ENCODE measurements at regions not wholly inside any gene's neighbourhood (a gene's known extent, or its start where the extent isn't known, plus 50 kb on each side); places are given as distances from the start of the nearest gene placed in this dataset.
"Not testable (repeated sequence)": the region's sequence is repeated elsewhere in the genome, so short reads cannot be mapped to it uniquely, and the experiment has no call there.

DNA sequence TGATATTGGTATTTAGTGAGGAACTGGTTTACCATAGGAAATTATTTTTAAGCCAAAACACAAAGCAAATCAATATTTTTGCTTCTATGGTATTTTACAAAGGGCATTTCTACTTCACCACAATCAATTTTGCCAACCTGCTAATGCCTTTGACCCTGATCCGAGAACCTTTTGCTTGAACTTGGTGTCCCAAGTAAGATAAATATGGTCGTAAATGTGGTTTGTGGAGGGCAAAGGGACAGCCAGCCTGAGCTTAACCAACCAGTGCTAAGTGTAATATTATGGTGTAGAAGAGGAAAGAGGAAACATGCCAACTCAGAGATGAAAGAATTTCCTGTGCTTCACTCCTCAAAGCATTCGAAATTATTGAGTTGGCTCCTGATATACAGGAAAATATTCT is 148.4 kb downstream of the C3orf38 start:
- no peak for DNase-seq

DNA sequence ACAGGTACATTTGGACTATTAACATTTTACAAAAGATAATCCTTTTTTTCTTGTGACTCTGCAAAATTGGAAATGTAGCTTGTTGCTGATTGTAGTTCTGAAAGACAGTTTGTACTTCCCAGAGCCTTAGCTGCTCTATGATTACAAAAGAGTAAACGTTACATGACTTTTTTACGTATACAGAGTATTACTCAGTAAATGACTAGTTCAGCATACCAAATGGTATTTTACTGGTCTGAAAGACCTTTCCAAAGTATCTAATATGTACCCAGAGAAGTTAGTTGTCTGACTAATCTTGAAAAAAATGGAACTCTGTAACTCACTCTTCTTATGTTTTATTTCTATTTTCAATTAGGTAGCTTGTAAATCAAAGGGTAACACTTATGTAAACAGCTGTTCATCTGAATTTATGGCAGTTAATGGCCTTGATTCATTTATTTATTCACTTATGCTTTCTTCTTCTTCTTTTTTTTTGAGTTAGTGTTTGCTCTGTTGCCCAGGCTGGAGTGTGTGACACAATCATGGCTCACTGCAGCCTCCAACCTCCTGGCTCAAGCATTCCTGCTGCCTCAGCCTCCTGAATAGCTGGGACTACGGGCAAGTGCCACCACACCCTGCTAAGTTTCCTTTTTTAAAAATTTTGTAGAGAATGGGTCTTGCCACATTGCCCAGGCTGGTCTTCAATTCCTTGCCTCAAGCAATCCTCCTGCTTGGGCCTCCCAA is 151.7 kb downstream of the C3orf38 start:
- no peak for DNase-seq

DNA sequence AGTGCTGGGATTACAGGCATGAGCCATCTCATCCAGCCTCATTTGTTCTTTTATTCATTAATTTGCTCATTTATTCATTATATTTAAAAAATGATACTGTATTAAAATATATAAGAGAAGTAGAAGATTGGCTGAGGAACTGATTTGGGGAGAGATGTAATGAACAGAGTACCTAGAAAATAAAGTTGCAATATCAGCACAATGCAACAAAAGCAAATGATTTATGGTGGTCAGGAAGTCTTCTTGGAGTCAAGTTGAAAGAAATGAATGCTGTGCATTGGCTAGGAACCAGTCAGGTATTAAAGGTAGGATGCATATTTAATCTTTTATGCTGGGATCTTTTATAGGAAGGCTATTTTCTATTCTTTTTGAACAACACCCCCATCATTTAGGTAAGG is 152.2 kb downstream of the C3orf38 start:
- no peak for DNase-seq

DNA sequence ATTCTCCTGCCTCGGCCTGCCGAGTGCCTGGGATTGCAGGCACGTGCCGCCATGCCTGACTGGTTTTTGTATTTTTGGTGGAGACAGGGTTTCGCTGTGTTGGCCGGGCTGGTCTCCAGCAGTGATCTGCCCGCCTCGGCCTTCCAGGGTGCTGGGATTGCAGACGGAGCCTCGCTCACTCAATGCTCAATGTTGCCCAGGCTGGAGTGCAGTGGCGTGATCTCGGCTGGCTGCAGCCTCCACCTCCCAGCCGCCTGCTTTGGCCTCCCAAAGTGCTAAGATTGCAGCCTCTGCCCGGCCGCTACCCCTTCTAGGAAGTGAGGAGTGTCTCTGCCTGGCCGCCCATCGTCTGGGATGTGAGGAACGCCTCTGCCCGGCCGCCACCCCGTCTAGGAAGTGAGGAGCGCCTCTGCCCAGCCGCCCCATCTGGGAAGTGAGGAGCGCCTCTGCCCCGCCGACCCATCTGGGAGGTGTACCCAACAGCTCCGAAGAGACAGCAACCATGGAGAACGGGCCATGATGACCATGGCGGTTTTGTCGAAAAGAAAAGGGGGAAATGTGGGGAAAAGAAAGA is 153.7 kb downstream of the C3orf38 start:
- not testable (repeated sequence) for DNase-seq

DNA sequence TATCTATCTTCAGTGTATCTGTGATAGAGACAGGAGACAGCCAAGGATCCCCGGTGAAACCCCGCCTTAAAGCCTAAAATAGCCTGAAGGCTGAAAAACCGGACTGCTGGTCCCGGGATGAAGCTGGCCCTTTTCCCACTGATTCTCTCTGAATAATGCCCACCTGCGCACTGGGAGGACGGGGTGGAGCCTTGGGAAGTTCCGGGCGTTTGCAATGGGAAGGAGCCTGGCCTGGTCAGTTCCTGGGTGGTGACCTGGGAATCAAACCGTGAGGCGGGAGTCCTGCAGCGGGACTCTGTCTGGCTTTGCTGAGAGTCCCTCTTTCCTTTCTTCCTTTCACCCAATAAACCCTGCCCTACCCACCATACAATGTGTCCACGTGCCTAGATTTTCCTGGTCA is 157.9 kb downstream of the C3orf38 start:
- DNase-seq = no peak

DNA sequence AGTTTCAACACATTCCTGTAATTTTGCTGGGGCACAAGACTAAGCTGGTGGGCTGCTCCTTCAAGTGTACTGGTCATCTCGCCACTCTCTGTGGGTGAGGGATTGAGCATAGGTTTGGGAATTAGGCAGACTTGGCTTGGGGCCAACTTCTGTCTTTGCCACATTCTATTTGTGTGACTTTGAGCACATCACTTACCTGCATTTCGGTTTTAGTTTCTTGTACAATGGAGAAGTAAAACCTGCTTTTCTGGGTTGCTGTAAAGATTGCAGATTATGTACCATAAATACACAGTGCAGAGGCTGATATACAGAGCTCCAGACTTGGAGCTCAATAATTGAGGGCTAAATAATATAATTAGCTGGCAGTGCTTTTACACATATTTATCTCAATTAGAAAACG is 162.1 kb downstream of the C3orf38 start:
- DNase-seq = no peak

DNA sequence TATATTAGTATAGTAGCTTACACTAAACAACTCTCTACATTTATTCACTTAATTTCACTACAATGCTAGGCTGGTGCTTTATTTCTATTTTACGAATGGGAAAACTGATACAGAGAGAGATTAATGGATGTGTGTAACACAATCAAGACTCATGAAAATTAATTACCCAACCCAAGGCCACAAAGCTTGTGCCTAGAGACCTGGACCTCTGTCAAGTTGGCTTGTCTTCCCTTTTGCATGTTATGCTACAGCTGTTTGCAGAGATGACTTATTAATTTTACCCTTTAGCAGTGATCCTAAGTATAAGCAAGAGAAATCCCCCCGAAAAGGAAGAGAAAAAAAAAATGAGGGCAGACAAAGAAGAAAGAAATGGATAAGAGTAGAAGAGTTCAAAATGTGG is 162.5 kb downstream of the C3orf38 start:
- no peak for DNase-seq

DNA sequence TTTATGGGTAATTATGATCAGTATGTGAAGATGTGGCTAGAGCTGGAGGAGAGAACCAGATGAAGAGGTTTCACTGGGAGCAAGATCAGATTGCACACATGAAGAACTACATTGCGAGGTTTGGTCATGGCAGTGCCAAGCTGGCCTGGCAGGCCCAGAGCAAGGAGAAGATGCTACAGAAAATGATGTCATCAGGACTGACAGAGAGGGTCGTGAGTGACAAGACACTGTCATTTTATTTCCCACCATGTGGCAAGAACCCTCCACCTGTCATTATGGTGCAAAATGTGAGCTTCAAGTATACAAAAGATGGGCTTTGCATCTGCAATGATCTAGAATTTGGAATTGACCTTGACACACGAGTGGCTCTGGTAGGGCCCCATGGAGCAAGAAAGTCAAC is 168.3 kb downstream of the C3orf38 start:
- no peak for DNase-seq

DNA sequence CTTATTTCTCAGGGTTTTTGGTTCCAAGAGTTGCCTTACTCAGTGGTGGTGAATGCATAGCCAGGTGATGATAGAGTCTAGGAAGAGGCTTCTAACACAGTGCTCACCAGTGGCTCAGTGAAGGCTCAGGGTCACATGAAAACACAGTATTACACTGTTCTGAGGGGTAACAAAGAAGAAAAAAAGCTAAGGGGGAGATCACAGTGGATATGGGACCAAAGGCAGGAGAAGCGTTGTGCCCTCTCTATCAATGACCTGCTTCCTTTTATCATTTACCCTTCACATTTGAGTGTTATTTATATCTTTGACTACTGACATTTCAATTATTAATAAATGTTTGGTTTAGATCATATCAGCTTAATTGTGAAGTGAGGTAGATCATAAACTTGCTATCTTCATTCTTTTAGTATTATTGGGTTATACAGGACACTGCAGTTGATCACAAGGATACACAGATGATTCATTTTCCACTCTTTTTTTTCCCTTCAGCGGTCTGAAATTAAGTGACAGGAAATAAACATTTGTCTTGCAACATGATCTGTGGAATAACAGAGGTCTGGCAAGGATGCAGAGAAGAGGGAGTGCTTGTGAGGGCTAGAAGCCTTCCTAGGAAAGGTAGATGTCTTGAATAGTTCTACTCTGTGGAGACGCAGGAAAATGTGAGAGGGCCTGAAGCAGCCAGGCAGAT is 171.7 kb downstream of the C3orf38 start:
- DNase-seq = no peak

DNA sequence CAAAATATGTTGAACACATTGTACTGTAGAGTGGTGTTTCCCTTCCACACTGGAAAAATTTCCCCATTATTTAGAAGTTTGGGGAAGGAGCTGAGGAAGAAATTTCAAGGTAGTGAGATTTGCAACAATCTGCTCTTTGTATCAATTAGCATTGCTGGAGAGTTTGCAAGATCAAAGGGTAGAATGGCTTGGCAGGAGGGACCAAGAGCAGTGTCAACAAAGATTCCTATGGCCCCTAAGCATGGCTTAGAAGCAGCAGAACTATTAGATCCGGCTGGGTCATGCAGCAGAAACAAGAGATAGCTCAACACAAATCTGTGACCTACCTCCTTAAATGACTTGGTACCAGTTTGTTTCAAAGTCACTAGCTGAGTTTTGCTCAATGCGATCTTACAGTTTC is 175.0 kb downstream of the C3orf38 start:
- no peak for DNase-seq

DNA sequence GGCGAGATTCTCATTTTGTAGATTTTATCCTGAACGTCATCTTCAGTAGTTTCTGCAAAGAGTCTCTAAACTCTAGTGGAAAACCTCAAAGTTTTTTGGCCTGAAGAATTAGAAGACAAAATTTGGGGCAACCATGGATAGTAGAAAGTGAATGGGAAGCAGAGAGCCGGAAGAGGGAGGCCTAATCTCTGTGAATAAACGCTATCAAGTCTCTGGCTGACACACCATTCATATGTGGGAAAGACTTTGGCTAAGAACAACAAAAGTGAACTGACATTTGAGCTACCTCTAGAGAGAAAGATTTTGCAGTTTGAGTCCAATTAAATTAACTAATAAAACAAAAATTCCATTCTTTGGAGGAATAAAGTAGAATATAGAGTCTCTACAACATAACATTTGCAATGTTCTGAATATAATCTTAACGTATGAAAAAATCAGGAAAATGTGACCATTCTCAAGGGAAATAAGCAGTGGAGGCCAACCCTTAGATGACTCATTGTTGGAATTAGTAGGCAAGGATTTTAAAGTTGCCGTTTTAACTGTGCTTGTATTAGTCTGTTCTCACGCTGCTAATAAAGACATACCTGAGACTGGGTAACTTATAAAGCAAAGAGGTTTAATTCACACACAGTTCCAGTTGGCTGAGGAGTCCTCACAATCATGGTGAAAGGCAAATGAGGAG is 184.6 kb downstream of the C3orf38 start:
- DNase-seq = no peak

DNA sequence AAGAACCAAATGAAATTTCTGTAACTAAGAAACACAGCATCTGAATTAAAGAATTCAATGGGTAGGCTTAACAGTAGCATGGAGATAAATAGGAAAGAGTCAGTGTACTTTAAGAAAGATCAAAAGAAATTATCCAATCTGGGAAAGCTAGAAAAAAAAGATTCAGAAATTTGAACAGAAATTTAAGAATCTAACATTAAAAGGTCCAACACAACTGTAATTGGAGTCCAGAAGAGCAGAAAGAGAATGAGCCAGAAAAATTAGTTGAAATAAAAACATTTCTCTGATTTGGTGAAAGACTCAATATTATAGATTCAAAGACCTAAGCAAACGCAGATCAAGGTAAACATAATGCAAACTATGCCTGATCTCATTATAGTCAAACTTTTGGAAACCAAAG is 187.1 kb downstream of the C3orf38 start:
- DNase-seq = no peak

DNA sequence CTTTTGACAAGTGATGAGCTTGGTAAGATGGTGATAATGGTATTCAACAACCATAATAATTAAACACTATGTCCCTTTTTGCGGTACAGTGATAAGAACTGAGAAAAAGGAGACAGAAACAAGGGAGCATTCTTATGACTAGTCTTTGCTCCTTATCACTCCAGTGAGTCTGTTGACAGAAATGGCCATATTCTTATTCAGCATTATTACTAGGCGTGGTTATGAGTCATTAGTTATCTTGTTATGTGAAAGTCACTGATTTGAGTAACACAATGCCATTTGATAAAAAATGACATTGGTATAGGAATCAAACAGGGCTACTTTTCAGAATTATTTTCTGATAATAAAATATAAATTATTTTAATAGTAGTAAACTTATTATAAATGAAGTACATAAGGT is 193.5 kb downstream of the C3orf38 start:
- DNase-seq = no peak

DNA sequence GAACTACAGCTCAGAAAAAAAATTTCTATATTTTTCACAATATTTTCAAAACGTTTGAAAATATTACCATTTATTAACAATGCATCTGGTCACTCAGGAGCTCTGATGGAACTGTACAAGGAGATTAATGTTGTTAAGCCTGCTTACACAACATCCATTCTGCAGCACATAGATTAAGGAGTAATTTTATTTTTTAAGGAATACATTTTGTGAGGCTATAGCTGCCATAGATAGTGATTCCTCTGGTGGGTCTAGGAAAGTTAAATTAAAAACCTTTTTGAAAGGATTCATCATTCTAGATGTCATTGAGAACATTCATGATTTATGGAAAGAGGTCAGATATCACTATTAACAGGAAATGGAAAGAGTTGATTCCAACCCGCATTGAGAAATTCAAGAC is 196.9 kb downstream of the C3orf38 start:
- DNase-seq = no peak

DNA sequence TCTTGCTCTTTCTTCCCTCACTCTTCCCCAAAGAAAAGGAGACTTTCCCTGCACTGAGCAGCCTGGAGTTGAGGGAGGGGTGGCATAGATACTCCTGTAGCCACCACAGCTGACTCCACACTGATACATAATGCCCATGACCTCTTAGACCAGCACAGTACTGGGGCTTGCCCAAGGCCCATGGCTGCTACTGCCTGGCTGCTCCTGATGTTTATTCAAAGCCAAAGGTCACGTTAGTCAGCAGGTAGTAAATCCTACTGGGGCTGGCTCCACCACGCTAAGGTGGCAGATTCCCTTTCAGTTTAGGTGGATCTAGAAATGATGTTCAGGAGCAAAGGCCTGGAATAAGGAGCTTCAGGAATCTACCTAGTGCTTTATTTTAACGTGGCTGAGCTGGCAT is 212.7 kb downstream of the C3orf38 start:
- no peak for DNase-seq

DNA sequence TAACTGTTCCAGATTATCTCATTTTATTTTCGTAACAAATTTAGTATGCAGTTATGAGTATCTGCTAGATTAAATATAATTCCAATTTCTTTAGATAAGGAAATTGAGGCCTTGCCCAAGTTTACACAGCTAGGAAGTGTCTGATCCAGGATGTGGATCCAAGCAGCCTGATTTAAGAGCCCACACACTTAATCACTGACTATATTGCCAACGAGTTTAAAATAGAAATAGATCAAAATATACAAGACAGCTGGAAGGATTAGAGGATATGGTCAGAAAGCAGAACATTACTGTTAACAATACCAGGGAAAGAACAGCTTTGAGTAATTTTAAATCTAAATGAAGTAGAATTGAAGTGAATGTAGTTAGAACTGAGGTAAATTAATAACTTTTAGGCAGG is 215.2 kb downstream of the C3orf38 start:
- DNase-seq = no peak

DNA sequence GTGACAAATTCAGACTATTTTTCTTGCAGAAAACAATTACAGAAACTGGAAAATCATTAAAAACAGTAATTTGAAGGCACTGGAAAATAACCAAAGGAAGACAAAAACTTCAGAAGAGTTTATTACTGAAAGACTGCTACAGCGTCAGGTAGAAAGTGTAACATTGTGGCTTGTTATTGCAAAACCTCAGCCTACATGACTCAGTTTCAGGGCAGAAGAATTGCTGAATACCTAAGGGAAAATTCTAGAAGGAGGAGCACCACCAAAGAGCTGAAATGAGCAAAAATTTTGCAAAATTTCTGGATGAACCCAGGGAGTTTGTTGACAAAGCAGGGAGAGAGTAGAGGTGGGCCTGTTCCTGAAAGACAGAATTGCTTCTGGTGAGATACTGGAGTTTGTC is 219.6 kb downstream of the C3orf38 start:
- no peak for DNase-seq

DNA sequence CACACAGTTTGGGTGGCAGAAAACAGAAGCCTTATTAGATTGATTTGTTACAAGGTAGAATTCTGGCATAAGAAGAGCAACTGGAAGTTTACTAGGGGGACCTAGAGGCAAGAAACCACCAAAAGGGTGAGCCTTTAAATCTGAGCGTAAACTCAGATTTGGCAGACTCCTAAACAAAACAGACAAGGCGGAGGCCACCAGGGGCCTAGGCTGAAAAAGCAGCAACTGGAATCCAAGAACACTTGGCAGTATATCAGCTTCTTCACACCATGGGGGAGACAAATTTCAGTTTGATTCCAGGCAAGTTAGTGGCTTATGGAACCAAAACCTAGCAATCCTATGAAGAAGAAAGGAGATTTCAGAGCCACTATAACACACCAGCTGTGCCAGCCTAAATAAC is 220.0 kb downstream of the C3orf38 start:
- no peak for DNase-seq

DNA sequence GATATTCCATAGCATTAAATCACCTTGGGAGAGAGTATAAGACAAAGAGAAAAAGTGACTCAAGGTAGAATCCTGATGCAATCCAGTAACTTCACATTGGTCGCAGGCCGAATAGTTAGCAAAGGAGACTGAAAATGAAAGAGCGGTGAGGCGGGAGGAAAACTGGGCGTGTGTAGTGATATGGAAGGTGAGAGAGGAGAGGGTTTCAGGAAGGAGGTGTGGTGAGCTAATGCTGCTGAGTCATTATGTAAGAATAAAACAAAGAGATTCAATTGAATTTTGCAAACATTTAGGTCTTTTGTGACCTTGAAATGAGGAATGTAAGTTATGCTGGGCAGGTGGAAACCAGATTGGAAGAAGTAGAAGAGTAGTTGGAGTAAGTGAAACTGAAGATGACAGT is 235.3 kb downstream of the C3orf38 start:
- DNase-seq = no peak

DNA sequence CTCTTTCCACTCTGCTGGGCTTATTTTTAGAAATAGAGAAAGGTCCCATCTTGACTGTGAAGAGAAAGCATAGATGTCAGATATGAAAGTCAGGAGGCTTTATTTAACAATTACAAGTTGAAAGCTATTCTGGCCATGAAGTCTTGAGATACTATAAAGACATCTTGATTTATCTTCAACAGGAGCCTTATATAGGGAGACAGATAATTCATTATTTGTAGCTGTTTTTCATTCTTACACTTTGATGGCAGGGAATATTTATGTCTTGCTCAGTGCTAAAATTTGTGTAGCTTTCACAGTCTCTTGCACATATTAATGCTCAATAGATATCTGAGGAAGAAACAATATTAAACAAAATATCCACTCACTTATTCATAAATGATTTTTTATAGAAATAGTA is 248.8 kb downstream of the C3orf38 start:
- no peak for DNase-seq

DNA sequence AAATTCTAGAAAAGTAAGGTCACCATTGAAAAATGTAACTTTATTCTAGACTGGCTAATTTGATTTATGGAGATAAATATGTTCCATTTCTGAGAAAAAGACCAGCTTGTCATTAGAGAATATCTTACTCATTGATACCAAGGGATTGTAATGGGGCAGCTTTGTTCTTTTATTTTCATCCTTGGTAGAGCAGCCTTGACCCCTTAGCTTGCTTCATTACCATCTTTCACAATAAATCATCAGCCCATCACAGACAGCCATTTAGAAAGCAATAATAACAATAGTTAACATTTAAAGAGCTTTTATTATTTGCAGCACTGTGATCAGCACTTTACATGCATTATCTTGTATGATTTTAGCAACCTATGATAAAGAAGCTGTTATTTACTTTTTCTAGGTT is 253.6 kb downstream of the C3orf38 start:
- no peak for DNase-seq

DNA sequence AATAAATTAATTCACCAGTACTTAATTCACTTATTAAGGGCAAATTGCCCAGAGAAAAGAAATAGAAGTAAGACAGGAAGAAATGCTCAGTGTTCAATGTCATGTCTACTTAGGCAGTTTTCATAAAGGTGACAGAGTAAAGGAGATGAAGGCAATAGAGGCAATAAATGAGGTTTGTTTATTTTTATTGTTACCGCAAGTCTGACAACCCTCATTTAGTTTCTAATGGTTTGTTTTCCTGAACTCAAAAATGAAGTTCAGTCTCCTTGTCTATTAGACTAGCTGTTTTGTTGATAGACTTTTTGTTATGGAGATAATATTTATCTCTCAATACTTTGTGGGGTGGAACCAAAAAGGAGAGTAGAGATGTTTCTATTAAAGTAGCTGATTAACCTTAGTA is 258.3 kb downstream of the C3orf38 start:
- DNase-seq = no peak

DNA sequence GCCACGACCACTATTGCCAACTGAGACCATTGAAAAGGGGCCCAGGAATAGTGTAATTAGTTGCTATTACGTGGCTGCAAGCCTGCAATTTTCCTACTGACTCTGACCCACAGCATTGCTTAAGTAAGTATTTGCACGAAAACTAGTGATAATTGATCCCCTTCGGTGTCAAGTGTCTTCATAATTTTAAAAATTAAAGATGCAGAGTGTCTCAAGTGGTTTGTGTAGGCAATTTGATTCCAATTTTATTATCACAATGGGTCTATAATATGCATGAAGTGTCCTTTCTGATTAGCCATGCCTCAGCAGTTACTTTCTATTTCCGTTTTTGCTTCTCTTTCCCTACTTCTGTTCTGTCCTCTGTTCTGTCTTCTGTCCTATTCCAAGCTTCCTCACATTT is 259.2 kb downstream of the C3orf38 start:
- no peak for DNase-seq

DNA sequence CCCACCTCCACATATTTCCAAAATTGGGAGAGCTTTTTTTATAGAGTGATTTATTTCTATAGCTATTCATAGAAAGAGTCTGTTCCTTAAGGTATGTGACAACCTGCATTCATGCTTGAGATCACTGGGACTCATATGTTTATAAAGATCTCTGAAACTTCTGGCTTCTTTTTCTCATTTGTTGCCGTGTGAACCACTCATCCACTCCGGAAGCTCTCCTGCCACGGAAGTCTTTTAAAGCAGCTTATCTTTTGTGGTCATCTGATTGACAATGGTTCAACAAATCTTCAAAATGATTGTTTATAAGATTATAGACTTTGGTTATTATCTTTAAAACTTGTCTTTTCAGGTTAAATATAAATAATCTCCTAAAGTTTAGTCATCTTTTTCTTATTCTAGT is 260.5 kb downstream of the C3orf38 start:
- DNase-seq = no peak
